ENCODE measurements at regions not wholly inside any gene's neighbourhood (a gene's known extent, or its start where the extent isn't known, plus 50 kb on each side); places are given as distances from the start of the nearest gene placed in this dataset.
"Not testable (repeated sequence)": the region's sequence is repeated elsewhere in the genome, so short reads cannot be mapped to it uniquely, and the experiment has no call there.

DNA sequence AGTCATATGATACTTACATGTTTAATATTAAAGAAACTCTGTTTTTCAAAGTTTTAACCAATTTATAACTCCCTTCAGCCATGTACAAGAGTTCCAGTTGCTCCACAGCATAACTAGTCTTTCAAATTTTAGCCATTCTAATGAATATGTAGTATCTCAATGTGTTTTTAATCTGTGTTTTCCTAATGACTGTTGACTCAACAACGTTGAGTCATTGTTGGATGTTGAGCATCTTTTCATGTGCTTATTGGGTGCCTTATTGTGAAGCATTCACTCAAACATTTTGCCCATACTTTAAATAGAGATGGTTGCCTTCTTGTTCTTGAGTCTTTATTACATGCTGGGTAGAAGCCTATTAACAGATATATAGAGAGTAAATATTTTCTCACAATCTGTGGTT lies 240.2 kb upstream of the LYPLAL1 start:
- DNase-seq (ENCODE audit: low read depth), result peak; percentile 11

DNA sequence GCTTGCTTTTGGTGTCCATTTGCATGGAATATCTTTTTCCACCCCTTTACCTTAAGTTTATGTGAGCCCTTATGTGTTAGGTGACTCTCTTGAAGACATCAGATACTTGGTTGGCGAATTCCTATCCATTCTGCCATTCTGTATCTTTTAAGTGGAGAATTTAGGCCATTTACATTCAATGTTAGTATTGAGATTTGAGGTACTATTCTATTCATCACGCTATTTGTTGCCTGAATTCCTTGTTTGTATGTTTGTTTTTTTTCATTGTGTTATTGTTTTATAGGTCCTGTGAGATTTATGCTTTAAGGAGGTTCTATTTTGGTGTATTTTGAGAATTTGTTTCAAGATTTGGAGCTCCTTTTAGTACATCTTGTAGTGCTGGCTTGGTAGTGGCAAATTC lies 238.3 kb upstream of the LYPLAL1 start:
- not testable (repeated sequence) for DNase-seq (ENCODE audit: low read depth)

DNA sequence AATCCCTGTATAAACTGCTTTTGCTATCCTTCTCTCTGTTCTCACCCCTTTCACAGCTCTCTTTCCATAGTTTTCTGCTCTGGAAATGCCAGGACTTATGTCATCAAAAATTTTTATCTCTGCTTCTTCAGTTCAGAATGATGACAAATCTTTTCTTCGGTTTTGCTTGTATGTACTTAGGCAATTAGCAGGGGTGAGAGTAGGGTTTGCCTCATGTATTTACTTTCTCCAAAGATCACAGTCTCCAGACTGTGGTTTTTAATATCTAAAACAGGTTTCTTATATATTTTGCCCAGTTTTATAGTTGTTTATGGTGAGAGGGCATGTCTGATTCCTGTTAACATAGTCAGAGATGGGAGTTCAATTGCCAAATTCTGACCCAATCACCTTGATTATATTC lies 235.4 kb upstream of the LYPLAL1 start:
- DNase-seq (ENCODE audit: low read depth), result no peak

DNA sequence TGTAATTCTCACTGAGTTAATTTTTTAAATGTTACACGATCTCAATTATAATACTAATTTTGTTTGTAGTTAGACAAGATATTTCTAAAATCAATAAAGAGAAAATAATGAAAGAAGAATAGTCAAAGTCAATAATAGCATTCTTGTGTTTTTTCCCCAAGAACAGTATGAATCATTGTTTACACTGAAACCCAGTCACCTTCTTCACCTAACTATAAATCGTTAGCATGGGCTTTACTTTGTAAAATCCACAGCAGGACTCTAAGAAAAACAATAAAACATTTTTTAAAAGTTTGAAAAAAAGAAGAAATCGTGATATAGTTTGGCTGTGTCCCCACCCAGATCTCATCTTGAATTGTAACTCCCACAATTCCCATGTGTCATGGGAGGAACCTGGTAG lies 234.6 kb upstream of the LYPLAL1 start:
- no peak for DNase-seq (ENCODE audit: low read depth)

DNA sequence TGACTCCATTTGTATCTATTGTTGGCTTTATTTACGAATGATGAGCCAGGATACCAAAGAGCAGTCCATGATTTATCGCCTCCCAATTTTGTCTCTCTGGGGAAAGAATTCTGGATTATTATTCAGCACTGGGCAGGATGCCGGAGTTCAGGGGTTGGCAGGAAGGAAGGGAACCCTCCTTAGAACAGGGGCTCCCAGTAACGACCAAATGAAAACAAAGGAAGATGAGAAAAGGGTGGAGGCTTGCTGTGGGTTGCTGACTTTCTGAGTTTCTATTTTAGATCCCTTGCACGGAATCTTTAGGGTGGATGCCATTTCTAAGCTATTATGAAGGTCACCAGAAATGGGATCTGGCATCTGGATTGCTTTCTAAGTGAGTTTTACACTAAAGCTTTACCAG lies 231.2 kb upstream of the LYPLAL1 start:
- no peak for DNase-seq (ENCODE audit: low read depth)

DNA sequence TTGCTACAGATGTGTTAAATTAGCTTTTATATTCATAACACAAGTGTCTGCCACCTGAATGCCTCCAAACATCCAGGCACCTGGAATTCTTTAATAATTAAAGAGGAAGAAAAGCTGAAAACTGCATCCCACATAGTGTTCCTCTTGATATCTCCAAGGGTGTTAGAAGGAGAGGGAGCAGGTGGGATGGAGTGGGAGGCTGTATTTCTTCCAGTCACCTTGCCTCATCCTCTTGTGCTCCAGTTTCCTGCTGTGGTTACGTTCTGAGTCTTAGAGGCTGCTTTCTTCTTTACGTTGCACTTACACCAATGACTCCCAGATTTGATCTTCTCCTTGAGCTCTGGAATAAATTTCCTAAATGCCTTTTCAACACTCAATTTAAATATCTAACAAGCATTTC lies 230.3 kb upstream of the LYPLAL1 start:
- DNase-seq (ENCODE audit: low read depth), result no peak

DNA sequence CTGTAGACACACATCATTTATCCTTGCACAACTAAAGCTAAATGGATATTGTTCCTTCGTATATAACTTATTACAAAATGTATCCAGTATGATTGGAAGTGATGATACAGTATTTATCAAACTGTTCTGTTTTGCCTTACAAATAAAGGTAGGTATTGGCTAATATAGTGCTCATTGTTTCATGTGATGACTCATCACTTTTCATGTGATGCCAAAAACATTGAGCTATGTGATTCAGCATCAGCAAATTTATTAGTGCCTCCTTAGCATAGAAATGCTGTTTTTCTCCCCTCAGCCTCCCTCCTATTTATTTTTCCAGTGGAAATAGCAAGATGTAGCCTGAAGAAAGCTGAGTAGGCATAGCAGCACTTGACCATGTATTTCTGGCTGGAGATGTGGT lies 228.6 kb upstream of the LYPLAL1 start:
- DNase-seq (ENCODE audit: low read depth), result no peak

DNA sequence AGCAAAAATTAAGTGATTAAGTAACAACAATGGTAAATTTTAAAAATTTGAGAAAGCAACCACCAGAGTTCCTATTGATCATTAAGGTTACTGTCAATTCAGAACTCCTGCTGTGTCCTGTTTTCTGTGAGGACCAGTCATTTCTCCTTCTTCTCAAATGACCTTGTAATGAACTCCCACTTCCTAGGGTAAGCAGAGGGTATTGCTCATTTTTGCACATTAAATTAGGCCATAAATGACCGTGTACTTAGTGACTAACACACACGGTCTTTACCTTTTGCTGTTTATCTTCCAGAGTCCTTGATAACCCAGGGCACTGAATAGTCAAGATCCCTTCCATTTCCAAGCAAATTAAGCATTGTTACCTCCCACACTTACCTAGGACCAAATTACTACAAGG lies 227.5 kb upstream of the LYPLAL1 start:
- no peak for DNase-seq (ENCODE audit: low read depth)

DNA sequence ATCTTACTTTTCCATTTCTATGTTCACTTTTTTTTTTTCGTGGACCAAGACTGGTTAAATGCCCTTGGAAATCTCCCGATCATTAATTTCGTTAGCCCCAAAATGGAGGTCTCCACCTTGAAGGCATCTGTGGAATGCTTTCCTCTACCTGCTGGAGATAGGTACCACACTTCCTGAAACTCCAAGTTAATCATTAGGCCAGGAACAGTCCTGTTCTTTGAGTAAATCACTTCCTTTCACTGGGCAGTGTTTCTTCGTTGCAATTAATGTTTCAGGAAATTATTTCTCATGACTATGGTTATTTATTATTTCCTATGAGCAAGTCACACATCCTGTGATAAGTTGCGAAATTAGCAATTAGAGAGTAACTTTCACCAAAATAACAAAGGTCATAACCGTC lies 225.2 kb upstream of the LYPLAL1 start:
- DNase-seq (ENCODE audit: low read depth), result no peak

DNA sequence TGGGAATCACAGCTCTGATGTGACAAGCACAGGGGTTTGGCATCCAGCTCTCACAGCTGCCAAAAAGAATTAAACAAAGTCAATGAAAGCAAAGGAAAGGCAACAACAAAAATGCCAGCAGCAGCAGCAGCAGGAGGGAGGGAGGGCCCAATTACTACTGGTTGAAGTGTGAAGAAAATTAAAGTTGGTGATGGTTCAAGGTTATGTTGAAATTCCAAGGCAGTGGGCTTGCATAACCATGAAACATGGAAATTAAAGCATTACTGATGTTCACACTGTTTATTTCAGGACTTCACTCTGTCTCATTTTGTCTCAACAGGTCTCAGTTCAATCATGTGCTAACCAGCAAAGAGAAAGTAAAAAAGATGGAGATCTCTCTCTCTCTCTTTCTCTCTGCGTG lies 220.3 kb upstream of the LYPLAL1 start:
- no peak for DNase-seq (ENCODE audit: low read depth)

DNA sequence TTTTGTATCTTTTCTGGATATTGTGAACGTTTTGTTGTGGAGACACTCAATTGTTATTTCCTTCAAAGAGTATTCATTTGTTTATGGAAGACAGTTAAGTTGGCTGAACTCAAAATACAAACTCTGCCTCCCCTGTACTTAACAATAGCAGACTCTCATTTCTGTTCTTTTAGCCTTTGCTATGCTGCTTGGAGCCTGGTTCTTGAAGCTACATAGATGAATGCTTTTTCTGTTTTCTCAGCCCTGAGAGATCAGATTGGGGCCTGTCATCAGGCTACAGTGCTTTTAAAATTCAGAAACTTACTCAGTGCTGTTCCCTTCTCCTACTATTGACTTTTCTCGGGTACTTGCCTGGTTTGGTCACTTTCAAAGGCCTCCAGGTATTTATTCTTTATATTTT lies 215.7 kb upstream of the LYPLAL1 start:
- DNase-seq (ENCODE audit: low read depth), result no peak

DNA sequence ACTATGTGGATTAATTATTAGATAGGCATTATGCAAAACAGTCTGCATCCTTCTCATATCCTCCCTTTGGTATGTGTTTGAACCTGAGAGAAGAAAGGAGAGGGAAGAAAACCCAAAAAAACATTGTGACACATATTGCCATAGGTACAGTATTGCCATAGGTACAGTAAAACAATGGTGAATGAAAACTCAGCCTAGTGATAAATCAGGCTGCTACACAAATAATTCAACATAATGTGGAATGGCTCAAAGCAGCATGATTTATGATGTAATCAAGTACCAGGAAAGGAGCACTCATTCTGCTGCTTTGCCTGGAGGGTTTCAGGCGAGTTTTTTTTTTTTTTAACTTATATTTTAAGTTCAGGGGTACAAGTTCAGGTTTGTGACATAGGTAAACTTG lies 213.9 kb upstream of the LYPLAL1 start:
- DNase-seq (ENCODE audit: low read depth), result no peak

DNA sequence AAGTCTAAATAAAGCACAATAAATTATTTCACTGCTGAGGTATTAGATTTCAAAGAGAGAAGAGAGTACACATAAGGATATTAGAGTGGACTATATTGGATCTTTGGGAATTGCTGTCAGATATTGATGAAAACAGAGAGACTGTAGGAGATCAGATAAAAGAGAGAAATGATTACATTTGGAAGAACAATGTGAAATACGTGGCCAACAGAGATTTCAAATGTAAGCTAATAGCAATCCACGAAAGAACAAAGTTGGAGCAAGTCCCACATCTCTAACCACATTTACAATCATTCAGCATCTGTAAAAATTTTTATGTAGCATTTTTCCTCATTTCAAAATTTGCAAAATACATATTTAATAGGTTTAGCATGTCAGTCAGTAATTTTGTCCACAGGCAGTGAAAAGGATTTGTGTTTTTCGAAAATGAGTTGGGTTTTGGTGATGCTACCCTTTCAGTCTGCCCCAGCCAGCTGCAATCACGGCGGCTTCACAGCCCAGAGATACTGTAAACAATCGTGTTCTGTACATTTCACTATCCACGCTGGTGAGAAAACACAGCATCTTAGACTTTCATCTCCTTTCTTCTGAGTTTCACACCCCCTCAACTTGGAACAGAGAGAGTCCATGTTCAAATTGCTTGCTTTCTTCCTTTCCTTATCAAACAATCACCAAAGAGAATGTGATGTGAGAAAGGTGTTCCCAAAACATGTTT lies 209.1 kb upstream of the LYPLAL1 start:
- DNase-seq (ENCODE audit: low read depth), result no peak

DNA sequence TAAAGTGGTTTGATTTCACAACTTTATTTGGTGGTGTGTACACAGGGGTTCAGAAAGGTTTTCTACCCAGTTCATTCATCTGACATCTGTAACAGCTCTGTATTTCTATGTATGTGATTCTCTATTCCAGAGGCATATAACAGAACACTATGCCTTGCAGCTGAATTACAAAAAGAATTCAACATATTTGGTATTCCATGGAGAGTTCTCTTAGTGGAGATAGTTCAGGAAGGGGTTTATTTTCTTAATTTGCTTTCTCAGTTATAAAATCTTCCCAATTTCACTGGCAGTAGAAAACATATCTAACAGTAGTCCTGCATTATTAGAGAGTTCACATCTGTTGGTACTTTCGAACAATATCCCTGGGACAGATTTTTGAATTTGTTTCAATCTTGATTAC lies 207.9 kb upstream of the LYPLAL1 start:
- no peak for DNase-seq (ENCODE audit: low read depth)

DNA sequence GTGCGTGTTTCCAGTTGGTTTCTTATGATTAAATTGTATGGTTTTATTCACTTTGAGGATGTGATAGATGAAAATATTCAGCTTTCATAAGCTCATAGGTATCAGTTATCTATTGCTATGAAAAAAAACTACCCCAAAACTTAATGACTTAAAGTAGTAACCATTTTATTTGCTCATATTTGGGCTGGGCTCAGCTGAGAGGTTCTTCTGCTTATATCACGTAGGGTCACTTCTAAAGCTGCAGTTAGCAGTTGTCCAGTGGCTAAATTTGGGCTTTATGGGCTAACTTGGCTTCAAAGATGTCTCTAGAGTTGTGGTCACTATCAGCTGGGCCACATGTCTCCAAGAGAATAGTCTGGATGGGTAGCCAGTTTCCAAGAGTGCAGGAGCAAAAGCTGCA lies 206.4 kb upstream of the LYPLAL1 start:
- DNase-seq (ENCODE audit: low read depth), result no peak

DNA sequence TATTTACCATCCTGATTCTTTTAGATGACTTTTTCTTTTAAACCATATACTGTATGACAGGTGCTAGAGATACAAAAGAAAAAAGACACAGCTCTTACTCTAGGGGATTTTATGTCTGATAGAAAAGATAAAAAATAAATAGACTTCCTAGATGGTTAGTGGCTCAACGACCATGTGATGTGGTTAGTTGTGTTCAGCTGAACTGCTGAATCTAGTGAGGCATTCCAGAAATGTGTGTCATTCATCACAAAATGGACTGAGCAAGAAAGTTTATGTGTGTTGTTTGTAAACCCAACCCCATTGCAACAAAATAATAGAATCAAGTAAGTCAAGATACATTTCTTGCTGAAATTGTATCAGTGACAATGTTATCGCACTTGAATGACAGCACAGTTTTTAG lies 205.8 kb upstream of the LYPLAL1 start:
- peak; percentile 15 for DNase-seq (ENCODE audit: low read depth)

DNA sequence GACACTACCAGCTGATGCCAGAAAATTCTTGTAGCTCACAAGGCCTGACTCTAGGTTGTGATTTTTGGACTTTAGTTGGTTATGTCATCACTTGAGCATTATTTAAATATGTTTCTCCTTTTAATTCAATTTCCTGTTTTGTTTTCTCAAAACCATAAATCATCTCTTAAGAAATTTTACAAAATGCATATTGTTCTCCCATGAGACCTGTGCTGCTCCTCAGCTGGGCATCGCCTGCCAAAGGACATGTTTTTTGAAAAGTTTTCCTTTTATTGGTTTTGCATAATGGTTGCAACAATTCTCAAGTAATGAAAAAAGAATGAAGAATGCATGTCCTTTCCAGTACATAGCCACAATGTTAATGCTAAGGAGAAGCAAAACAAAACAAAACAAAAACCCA lies 204.7 kb upstream of the LYPLAL1 start:
- DNase-seq (ENCODE audit: low read depth), result no peak

DNA sequence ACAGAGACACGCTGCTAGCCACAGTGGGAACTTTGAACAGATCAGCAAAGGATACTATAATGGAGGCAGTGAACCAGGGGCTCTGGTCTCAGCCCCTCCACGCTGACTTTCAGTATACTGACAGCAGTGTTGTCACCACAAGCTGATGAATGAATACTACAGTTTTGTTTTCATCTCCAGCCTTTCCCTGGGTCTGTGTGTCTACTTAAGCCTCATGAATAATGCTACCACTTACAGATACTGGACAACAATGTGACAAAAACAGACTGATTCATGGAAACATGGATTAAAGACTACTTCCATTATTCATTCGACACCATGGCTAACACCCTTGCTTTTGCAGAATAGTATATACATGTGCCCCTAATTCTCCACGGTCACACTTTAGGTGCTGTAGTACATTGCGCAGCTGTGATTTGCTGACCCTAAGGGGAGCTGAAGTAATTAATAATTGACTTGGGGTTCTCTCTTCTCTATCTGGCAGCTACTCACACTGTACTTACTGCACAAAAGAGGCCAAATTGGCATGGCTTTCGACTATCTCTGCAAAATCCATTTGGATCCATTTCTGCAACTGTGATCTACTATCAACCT lies 203.2 kb upstream of the LYPLAL1 start:
- DNase-seq (ENCODE audit: low read depth), result no peak

DNA sequence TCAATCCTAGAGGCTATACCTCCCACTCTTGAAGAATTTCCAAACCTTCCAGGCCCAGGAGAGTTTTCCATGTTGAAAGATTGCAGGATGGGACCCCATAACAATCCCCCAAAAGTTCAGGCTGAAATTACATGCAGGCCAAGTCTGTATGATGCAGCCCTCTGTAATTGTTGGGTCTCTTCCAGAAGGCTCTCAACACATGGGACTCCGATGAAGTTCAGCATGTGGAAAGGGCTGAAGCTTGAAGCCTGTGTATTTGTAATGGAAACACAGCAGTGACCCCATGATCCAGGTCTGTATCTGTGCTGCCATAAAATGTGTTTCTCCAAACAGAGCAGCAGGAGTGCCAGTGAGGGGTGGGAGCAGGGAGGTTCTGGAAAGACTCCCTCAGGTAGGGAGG lies 202.5 kb upstream of the LYPLAL1 start:
- DNase-seq (ENCODE audit: low read depth), result no peak

DNA sequence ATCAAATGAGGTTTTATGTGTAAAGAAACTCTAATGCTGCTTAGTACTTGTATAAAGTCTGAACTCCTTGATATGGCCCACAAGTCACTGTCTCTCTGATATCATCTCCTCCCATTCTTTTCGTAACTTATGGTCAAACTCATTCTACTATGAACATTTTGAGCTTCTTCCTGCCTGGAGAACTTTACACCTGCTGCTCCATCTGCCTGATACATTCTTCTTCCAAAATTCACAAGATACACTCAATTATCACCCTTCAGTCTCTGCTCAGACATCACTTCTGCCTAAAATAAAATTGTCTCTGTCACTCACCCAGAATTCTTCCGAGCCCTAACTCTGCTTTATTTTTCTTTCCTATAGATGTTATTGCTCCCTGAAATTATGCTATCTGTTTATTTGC lies 192.8 kb upstream of the LYPLAL1 start:
- no peak for DNase-seq (ENCODE audit: low read depth)

DNA sequence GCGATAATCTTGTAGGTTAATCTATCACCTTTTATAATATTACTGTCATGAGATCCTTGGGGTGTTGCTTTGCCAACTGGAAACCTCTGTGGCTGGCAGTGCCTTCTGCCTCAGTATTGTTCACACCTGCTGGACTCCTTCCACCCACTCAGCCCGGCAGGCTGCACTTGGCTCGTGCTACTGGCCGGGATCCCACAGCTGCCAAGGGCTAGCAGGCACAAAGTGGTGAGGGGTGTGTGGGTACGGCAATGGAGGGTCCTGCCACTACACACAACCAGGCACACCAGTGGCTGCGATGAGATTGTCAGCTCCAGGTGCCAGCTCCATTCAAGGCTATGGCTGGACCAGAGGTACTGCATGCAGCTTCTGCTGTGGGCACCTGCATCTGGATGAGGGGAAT lies 191.2 kb upstream of the LYPLAL1 start:
- no peak for DNase-seq (ENCODE audit: low read depth)

DNA sequence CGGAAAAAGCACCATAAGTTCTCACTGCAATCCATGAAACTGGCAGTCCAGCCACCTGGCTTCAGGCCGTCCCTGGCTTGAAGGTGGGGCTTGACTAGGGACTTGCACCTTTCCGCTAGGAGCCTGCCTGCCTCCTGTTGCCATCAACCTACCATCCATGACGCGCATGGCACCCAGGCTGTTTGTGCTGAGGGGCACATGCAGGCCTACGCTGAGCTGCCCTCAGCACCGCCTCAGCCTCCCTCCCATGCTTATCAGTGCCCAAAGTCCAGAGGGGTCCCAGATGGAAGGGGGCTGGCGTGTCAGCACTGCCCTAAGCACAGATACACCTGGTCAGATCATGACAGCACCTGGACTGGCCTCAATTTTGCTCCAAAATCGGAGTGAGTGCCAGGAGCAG lies 190.2 kb upstream of the LYPLAL1 start:
- DNase-seq (ENCODE audit: low read depth), result no peak

DNA sequence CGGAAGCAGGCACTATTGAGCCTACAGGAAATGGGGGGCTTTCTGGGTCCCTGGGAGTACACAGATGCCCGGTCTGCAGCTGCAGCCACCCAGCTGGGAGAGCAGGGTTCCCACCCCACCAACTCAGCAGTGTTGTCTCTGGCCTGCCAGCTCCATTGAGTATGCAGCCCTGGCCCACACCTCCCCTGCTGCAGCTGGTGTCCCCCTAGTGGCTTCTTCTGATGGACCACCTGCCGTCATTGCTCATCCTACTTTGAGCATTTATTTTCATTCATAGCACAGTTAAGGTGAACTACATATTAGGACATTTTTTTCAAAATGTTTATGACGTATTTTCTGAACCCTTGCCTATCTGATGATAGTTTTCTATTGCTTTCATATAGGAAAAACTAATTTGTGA lies 189.8 kb upstream of the LYPLAL1 start:
- peak; percentile 11 for DNase-seq (ENCODE audit: low read depth)

DNA sequence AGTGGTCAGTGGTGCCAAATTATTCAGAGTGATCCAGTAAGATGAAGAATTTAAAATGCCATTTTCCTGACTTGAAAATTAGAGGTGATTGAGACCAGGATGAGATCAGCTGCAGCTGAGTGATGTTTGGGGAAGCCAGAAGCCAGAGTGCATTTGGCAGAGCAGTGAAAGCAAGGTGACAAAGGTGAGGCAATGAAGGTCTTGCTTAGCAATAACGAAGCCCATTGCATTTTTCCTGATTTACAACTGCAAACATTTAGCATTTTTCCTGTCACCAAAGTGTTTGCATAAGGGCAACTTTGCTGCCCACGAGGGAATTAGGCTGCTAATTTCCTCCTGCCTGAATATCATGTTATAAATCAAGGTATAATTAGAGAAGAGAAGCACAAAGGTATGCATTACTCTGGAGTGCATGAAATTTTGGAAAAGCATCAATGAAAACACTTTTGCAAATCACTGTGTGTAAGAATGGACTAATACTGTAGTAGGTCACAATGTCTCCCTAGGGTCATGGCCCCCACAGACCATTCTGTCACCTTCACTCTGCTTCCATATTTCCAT lies 188.2 kb upstream of the LYPLAL1 start:
- no peak for DNase-seq (ENCODE audit: low read depth)

All from Daoy (cell line).